GM18907 (cell line): ENCODE measurements at regions not wholly inside any gene's neighbourhood (a gene's known extent, or its start where the extent isn't known, plus 50 kb on each side); places are given as distances from the start of the nearest gene placed in this dataset.
"Not testable (repeated sequence)": the region's sequence is repeated elsewhere in the genome, so short reads cannot be mapped to it uniquely, and the experiment has no call there.

Experiments
- ATAC-seq: cut with Tn5 transposase; IDR thresholded peaks from one replicate; pipeline ENCODE4 v1.9.1; 2021; ENCODE audit warnings: mild to moderate bottlenecking, moderate library complexity; ENCODE audit not compliant: unreplicated experiment

- not testable (repeated sequence) for ATAC-seq
Measured at GRCh38 chr4:189707227-189707626, 233.4 kb upstream of the FRG1 start.

GRCh38 chr4:189711956-189712355 is 228.7 kb upstream of the FRG1 start:
- not testable (repeated sequence) for ATAC-seq

- not testable (repeated sequence) for ATAC-seq
Measured at GRCh38 chr4:189721016-189721993, 219.4 kb upstream of the FRG1 start.

GRCh38 chr4:189722324-189723003 is 218.2 kb upstream of the FRG1 start:
- ATAC-seq: not testable (repeated sequence)

- not testable (repeated sequence) for ATAC-seq
Measured at GRCh38 chr4:189727982-189728638, 212.6 kb upstream of the FRG1 start.

DNA sequence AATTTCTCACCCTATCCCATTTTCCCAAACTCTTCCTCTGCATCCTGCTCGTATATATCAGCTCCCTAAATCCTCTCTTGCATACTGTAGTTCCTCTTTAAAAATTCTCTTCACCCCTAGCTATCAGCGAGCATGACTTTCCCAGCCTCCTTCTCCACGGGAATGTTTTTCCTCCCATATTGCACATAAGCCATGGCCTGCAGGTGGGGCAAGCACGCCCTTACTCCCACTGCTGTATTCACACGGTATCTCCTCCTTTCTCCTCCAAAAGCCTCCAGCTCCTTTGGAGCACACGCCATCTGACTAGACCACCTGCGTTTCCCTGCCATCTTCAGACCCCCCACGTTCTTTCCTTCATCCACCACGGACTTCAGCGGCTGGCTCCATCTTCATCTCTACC is 208.7 kb upstream of the FRG1 start:
- ATAC-seq: not testable (repeated sequence)

- not testable (repeated sequence) for ATAC-seq
Measured at GRCh38 chr4:189733507-189733906, 207.2 kb upstream of the FRG1 start.

DNA sequence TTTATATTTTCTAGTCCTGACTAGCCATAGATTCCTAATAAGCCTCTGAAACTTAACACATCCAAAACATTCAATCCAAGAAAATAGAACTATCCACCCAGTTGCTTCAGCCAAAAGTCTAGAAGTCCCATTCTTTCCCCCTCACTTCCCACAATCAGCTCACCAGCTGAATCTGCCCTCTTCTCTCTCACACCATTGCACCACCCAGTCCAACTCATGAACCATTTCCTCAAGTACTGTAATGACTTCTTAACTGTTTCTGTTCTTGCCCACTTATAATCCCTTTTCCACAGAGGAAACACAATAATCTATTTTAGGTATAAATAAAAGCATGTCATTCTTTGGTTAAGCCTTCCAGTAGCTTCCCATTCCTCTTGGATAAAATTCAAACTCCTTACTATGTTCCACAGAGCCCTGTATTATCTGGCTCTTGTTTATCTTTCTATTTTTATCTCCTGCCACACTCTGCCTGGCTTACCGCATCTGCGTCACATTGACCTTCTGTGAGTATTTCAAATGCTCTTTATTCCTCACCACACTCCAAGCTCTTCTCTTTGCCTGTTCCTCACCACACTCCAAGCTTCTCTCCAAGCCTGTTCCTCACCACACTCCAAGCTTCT is 205.9 kb upstream of the FRG1 start:
- not testable (repeated sequence) for ATAC-seq

DNA sequence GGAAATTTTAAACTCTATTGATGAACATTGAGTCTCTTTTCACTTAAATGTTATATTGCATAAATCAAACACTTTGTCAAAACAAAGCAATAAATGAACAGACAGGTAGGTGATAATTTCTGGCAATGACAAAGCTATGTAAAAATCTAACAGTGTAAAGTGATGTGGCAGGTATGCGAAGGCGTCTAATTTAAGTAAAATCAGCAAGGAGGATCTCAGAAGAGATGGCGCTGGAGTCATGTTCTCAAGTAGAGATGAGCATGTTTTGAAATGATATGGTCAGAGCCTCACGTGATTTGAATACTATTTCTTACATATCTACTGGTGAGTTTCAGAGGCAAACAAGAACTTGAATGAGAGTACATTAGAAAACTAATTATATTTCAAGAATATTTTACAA is 204.0 kb upstream of the FRG1 start:
- ATAC-seq: not testable (repeated sequence)

- not testable (repeated sequence) for ATAC-seq
Measured at GRCh38 chr4:189740118-189740517, 200.6 kb upstream of the FRG1 start.

DNA sequence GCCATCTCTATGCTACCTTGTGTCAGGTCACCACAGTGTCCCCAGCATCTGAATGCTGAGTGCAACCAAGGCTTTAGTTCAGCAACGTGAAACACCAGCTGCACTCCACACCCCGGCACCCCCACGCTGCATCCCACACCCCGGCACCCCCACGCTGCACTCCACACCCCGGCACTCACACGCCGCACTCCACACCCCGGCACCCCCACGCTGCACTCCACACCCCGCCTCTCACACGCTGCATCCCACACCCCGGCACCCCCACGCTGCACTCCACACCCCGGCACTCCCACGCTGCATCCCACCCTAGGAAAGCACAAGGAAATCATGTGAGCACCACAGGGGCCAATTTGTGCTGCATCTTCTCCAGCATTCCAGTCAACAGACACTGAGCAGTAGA is 199.8 kb upstream of the FRG1 start:
- no peak for ATAC-seq

DNA sequence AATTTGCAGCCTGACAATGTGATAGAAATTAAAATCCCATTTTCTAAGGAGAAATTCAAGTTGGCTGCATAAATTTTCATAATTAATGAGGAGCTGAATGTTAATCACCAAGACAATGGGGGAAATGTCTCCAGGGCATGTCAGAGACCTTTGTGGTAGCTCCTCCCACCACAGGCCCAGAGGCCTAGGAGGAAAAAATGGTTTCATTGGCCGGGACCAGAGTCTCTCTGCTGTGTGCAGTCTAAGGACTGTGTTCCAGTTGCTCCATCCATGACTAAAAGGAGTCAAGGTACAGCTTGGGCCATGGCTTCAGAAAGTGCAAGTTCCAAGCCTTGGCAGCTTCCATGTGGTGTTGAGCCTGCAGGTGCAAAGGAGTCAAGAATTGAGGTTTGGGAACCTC is 187.6 kb upstream of the FRG1 start:
- not testable (repeated sequence) for ATAC-seq

DNA sequence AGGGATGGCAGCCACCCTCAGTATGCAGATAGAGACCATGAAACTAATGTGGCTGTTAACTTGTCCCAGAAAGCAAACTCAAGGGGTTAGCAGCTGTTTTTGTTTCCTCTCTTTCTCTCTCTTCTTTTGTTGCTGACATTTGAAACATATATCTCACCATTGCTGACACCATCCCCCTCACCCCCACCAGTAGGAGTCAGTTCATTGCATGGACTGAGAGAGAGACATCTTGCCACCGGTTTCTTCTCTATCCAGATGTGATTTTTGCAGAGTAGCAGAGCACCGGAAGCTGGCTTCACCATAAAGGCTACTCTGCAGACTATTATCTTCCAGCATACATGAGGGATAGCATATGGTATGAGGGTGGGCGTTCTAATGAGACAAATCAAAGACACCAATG is 177.1 kb upstream of the FRG1 start:
- no peak for ATAC-seq

GRCh38 chr4:189765301-189765700 is 175.4 kb upstream of the FRG1 start:
- ATAC-seq: no peak

DNA sequence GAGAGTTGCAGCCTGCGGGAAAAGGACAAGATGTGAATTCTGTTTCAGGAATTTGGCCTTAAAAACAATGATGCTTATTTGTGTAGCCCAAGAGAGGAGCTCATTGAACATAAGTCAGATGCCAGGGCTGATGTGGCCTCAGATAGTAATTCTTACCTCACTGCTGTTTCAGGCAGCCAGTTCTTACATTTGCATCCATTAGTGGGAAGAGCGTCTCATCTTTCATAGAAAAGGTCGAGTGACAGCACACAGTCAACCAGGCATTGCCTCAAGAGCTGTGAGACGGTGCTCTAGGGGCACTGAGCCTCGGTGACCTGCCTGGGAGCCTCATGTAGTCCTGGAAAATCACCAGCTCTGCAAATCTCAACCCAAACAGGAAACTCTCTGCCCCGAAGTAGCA is 174.9 kb upstream of the FRG1 start:
- ATAC-seq: no peak

- ATAC-seq: no peak
Measured at GRCh38 chr4:189767941-189768340, 172.7 kb upstream of the FRG1 start.

- no peak for ATAC-seq
Measured at GRCh38 chr4:189769131-189769530, 171.5 kb upstream of the FRG1 start.

- no peak for ATAC-seq
Measured at GRCh38 chr4:189771696-189772361, 168.8 kb upstream of the FRG1 start.

DNA sequence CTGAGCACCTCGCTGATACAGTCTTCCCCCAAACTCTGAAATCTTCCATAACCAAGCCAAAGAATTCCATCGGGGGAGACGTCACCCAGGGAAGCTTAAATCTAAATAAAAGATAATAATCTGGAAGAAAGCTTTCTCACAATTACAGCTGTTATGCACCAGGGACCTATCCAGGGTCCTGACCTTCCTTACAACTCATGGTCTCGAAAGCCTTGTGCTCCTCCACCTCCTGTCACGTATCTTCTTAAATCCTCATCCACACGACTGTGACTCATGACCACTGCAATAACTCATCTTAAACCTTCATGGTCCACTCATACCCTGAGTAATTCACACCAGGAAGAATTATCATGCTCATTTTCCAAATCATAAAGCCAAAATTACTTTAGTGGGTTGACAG is 166.8 kb upstream of the FRG1 start:
- ATAC-seq: no peak

DNA sequence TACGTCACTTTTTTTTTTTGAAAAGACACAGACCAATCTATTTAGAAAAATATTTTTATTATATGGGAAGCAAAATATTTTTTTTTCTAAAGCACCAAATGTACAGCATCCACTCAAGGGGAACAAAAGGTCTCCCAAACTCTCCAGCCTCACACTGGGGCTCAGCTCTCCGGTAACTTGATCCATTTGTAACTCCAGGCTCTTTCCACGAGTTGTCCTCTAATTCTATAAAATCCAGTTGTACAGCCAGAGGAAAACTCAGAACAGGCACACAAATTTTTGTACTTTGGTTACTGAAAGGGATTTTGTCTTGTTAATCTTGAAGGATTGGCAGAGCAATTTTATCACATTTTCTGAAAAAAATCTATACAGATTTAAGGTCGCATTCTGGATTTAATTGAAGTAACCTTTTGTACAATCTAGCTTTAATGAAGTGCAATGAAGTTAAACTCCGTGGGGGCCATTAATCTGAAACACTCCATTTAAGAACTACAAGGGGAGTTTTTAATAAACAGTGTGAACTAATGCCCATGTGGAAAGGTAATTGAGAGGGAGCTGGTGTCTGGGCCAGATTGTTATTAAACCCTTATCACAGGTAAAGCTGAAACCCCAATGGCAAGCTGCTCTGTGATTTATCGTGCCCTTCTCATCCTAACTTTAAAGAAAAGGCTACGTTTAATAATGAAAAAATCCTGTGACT is 161.2 kb upstream of the FRG1 start:
- no peak for ATAC-seq
